ENCODE measurements at regions not wholly inside any gene's neighbourhood (a gene's known extent, or its start where the extent isn't known, plus 50 kb on each side); places are given as distances from the start of the nearest gene placed in this dataset.

GRCh38 chr12:91551242-91551641 lies 368.6 kb upstream of the DCN start:
- Mint-ChIP-seq H3K36me3 (peaks cover 4% of the 10 kb centered on the region), H3K4me1 (peaks cover 7% of the 10 kb centered on the region), H3K9me3 (peaks cover 57% of the 10 kb centered on the region), H3K27ac (no peak overlapping the region), H3K27me3 (ENCODE audit: low read depth) (peaks cover 2% of the 10 kb centered on the region), H3K4me3 (no peak overlapping the region)
- no peak for TF ChIP-seq CTCF (IDR thresholded peaks at IDR 0.05; ENCODE audit: unreplicated experiment)
- no peak for DNase-seq (ENCODE audit: low spot score in 2 of 2, unreplicated experiment in 2 of 2)

GRCh38 chr12:91542666-91543065 lies 360.0 kb upstream of the DCN start:
- Mint-ChIP-seq H3K4me1 (no peaks in the 10 kb centered on the region), H3K9me3 (peaks cover 21% of the 10 kb centered on the region), H3K27ac (no peak overlapping the region)

GRCh38 chr12:91542067-91542466 lies 359.4 kb upstream of the DCN start:
- Mint-ChIP-seq H3K27ac (no peak overlapping the region), H3K4me3 (no peak overlapping the region), H3K4me1 (no peaks in the 10 kb centered on the region), H3K36me3 (peaks cover 8% of the 10 kb centered on the region), H3K9me3 (peaks cover 16% of the 10 kb centered on the region), H3K27me3 (ENCODE audit: low read depth) (no peaks in the 10 kb centered on the region)
- no peak for DNase-seq (ENCODE audit: low spot score in 2 of 2, unreplicated experiment in 2 of 2)
- TF ChIP-seq CTCF (IDR thresholded peaks at IDR 0.05; ENCODE audit: unreplicated experiment), result no peak

More at GRCh38 chr12:91542666-91543065, 360.0 kb upstream of the DCN start:
- peaks cover 8% of the 10 kb centered on the region for H3K36me3 Mint-ChIP-seq
- DNase-seq (ENCODE audit: low spot score in 2 of 2, unreplicated experiment in 2 of 2), result no peak
- no peak for TF ChIP-seq CTCF (IDR thresholded peaks at IDR 0.05; ENCODE audit: unreplicated experiment)
- H3K4me3 Mint-ChIP-seq, result no peak overlapping the region
- no peaks in the 10 kb centered on the region for H3K27me3 Mint-ChIP-seq (ENCODE audit: low read depth)

GRCh38 chr12:91538418-91538817 lies 355.8 kb upstream of the DCN start:
- no peaks in the 10 kb centered on the region for H3K36me3 Mint-ChIP-seq
- DNase-seq (ENCODE audit: low spot score in 2 of 2, unreplicated experiment in 2 of 2), result no peak
- no peak overlapping the region for H3K27ac Mint-ChIP-seq
- no peak for TF ChIP-seq CTCF (IDR thresholded peaks at IDR 0.05; ENCODE audit: unreplicated experiment)
- H3K9me3 Mint-ChIP-seq, result peaks cover 6% of the 10 kb centered on the region
- H3K27me3 Mint-ChIP-seq (ENCODE audit: low read depth), result no peaks in the 10 kb centered on the region
- H3K4me1 Mint-ChIP-seq, result no peaks in the 10 kb centered on the region
- no peak overlapping the region for H3K4me3 Mint-ChIP-seq

- Mint-ChIP-seq H3K27me3 (ENCODE audit: low read depth) (no peaks in the 10 kb centered on the region), H3K9me3 (peaks cover 3% of the 10 kb centered on the region), H3K4me3 (no peak overlapping the region), H3K27ac (no peak overlapping the region), H3K4me1 (no peaks in the 10 kb centered on the region), H3K36me3 (no peaks in the 10 kb centered on the region)
- DNase-seq (ENCODE audit: low spot score in 2 of 2, unreplicated experiment in 2 of 2), result no peak
- no peak for TF ChIP-seq CTCF (IDR thresholded peaks at IDR 0.05; ENCODE audit: unreplicated experiment)
Observed at GRCh38 chr12:91533366-91533765, 350.7 kb upstream of the DCN start.

- Mint-ChIP-seq H3K27ac (no peak overlapping the region), H3K9me3 (peaks cover under 1% of the 10 kb centered on the region), H3K4me1 (peaks cover 4% of the 10 kb centered on the region), H3K36me3 (no peaks in the 10 kb centered on the region), H3K4me3 (no peak overlapping the region), H3K27me3 (ENCODE audit: low read depth) (no peaks in the 10 kb centered on the region)
- TF ChIP-seq CTCF (IDR thresholded peaks at IDR 0.05; ENCODE audit: unreplicated experiment), result no peak
- DNase-seq (ENCODE audit: low spot score in 2 of 2, unreplicated experiment in 2 of 2), result no peak
Observed at GRCh38 chr12:91529829-91530228, 347.2 kb upstream of the DCN start.

Measured in mesothelial cell of epicardium (in vitro differentiated cells).